ENCODE measurements at regions not wholly inside any gene's neighbourhood (a gene's known extent, or its start where the extent isn't known, plus 50 kb on each side); places are given as distances from the start of the nearest gene placed in this dataset.
"Not testable (repeated sequence)": the region's sequence is repeated elsewhere in the genome, so short reads cannot be mapped to it uniquely, and the experiment has no call there.

GRCh38 chr7:20484356-20484755 lies 131.1 kb upstream of the ABCB5 start:
- H3K79me2 ChIP-seq (ENCODE audit: low read length), result no peaks in the 10 kb centered on the region
- no peak overlapping the region for H3K4me3 ChIP-seq (ENCODE audit: low read length)
- TF ChIP-seq, protein P1, sequence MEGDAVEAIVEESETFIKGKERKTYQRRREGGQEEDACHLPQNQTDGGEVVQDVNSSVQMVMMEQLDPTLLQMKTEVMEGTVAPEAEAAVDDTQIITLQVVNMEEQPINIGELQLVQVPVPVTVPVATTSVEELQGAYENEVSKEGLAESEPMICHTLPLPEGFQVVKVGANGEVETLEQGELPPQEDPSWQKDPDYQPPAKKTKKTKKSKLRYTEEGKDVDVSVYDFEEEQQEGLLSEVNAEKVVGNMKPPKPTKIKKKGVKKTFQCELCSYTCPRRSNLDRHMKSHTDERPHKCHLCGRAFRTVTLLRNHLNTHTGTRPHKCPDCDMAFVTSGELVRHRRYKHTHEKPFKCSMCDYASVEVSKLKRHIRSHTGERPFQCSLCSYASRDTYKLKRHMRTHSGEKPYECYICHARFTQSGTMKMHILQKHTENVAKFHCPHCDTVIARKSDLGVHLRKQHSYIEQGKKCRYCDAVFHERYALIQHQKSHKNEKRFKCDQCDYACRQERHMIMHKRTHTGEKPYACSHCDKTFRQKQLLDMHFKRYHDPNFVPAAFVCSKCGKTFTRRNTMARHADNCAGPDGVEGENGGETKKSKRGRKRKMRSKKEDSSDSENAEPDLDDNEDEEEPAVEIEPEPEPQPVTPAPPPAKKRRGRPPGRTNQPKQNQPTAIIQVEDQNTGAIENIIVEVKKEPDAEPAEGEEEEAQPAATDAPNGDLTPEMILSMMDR (IDR thresholded peaks at IDR 0.05; ENCODE audit: low read depth, low read length), result no peak
- no peak for TF ChIP-seq EZH2phosphoT487 (IDR thresholded peaks at IDR 0.05; ENCODE audit: low read depth)
- no peak overlapping the region for H2AFZ ChIP-seq (ENCODE audit: low read depth, low read length)
- no peaks in the 10 kb centered on the region for H3K9me3 ChIP-seq (ENCODE audit: insufficient read depth, low read length)
- H3K4me1 ChIP-seq (ENCODE audit: low read length), result no peaks in the 10 kb centered on the region
- no peak overlapping the region for H3K27ac ChIP-seq (ENCODE audit: low read length)
- no peaks in the 10 kb centered on the region for H3K27me3 ChIP-seq (ENCODE audit: low read depth, low read length)
- H3K9ac ChIP-seq (ENCODE audit: low read length), result no peak overlapping the region
- H4K20me1 ChIP-seq (ENCODE audit: insufficient read depth, low read length), result no peaks in the 10 kb centered on the region
- no peaks in the 10 kb centered on the region for H3K36me3 ChIP-seq (replicated peaks; ENCODE audit: low read depth, low read length)
- no peak overlapping the region for H3K4me2 ChIP-seq (ENCODE audit: low read length)

GRCh38 chr7:20488850-20489249 lies 126.6 kb upstream of the ABCB5 start:
- no peak overlapping the region for H2AFZ ChIP-seq (ENCODE audit: low read depth, low read length)
- TF ChIP-seq, protein P1 (IDR thresholded peaks at IDR 0.05; ENCODE audit: low read depth, low read length), result no peak
- TF ChIP-seq EZH2phosphoT487 (IDR thresholded peaks at IDR 0.05; ENCODE audit: low read depth), result no peak
- no peaks in the 10 kb centered on the region for H3K79me2 ChIP-seq (ENCODE audit: low read length)
- H3K4me3 ChIP-seq (ENCODE audit: low read length), result no peak overlapping the region
- H4K20me1 ChIP-seq (ENCODE audit: insufficient read depth, low read length), result no peaks in the 10 kb centered on the region
- H3K27ac ChIP-seq (ENCODE audit: low read length), result no peak overlapping the region
- H3K9me3 ChIP-seq (ENCODE audit: insufficient read depth, low read length), result no peaks in the 10 kb centered on the region
- no peaks in the 10 kb centered on the region for H3K4me1 ChIP-seq (ENCODE audit: low read length)
- H3K9ac ChIP-seq (ENCODE audit: low read length), result no peak overlapping the region
- no peak overlapping the region for H3K4me2 ChIP-seq (ENCODE audit: low read length)
- no peaks in the 10 kb centered on the region for H3K36me3 ChIP-seq (replicated peaks; ENCODE audit: low read depth, low read length)
- H3K27me3 ChIP-seq (ENCODE audit: low read depth, low read length), result no peaks in the 10 kb centered on the region

DNA sequence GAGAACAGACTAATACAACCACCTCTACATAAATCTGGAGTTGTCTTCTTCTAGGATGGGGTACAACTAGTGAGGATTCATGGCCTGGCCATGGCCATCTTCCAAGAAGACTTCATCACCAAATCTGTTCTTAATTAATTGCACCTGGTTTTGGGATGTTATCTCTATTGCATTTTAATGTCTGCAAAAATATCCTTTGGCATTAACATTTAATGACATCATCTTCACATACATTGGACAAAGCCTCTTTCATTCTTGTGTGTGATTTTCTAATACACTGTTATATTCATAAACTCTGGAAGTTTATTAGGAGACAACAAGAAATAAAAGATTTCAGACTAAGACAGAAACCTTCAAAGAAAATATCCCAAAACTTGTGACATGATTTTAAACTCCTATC lies 124.2 kb upstream of the ABCB5 start:
- H3K4me3 ChIP-seq (ENCODE audit: low read length), result no peak overlapping the region

GRCh38 chr7:20494566-20494965 lies 120.9 kb upstream of the ABCB5 start:
- Histone ChIP-seq H3K79me2 (ENCODE audit: low read length) (no peaks in the 10 kb centered on the region), H2AFZ (ENCODE audit: low read depth, low read length) (no peak overlapping the region), H4K20me1 (ENCODE audit: insufficient read depth, low read length) (no peaks in the 10 kb centered on the region), H3K4me1 (ENCODE audit: low read length) (no peaks in the 10 kb centered on the region), H3K9ac (ENCODE audit: low read length) (no peak overlapping the region), H3K27me3 (ENCODE audit: low read depth, low read length) (no peaks in the 10 kb centered on the region), H3K4me2 (ENCODE audit: low read length) (no peak overlapping the region), H3K9me3 (ENCODE audit: insufficient read depth, low read length) (no peaks in the 10 kb centered on the region), H3K4me3 (ENCODE audit: low read length) (no peak overlapping the region), H3K27ac (ENCODE audit: low read length) (no peak overlapping the region), H3K36me3 (replicated peaks; ENCODE audit: low read depth, low read length) (no peaks in the 10 kb centered on the region)
- TF ChIP-seq EZH2phosphoT487 (IDR thresholded peaks at IDR 0.05; ENCODE audit: low read depth), result no peak
- TF ChIP-seq, protein P1 (IDR thresholded peaks at IDR 0.05; ENCODE audit: low read depth, low read length), result no peak

More for the DNA sequence above, 124.2 kb upstream of the ABCB5 start:
- H3K9me3 ChIP-seq (ENCODE audit: insufficient read depth, low read length), result no peaks in the 10 kb centered on the region
- no peak overlapping the region for H2AFZ ChIP-seq (ENCODE audit: low read depth, low read length)
- no peak overlapping the region for H3K27ac ChIP-seq (ENCODE audit: low read length)
- no peaks in the 10 kb centered on the region for H3K4me1 ChIP-seq (ENCODE audit: low read length)
- H4K20me1 ChIP-seq (ENCODE audit: insufficient read depth, low read length), result no peaks in the 10 kb centered on the region
- H3K36me3 ChIP-seq (replicated peaks; ENCODE audit: low read depth, low read length), result no peaks in the 10 kb centered on the region
- TF ChIP-seq, protein P1 (IDR thresholded peaks at IDR 0.05; ENCODE audit: low read depth, low read length), result no peak
- TF ChIP-seq EZH2phosphoT487 (IDR thresholded peaks at IDR 0.05; ENCODE audit: low read depth), result no peak
- no peaks in the 10 kb centered on the region for H3K79me2 ChIP-seq (ENCODE audit: low read length)
- H3K4me2 ChIP-seq (ENCODE audit: low read length), result no peak overlapping the region
- no peaks in the 10 kb centered on the region for H3K27me3 ChIP-seq (ENCODE audit: low read depth, low read length)
- H3K9ac ChIP-seq (ENCODE audit: low read length), result no peak overlapping the region

DNA sequence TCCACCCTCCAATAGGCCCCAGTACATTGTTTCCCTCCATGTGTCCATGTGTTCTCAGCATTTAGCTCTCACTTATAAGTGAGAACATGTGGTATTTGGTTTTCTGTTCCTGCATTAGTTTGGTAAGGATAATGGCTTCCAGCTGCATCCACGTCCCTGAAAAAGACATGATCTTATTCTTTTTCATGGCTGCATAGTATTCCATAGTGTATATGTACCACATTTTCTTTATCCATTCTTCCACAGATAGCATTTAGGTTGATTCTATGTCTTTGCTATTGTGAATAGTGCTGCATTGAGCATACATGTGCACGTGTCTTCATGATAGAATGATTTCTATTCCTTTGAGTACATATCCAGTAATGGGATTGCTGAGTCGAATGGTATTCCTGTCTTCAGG lies 114.0 kb upstream of the ABCB5 start:
- not testable (repeated sequence) for H3K4me1 ChIP-seq (ENCODE audit: low read length); H3K4me2 ChIP-seq (ENCODE audit: low read length); H2AFZ ChIP-seq (ENCODE audit: low read depth, low read length); H3K27ac ChIP-seq (ENCODE audit: low read length); H3K4me3 ChIP-seq (ENCODE audit: low read length); H3K36me3 ChIP-seq (replicated peaks; ENCODE audit: low read depth, low read length); H3K9me3 ChIP-seq (ENCODE audit: insufficient read depth, low read length); H3K27me3 ChIP-seq (ENCODE audit: low read depth, low read length); H3K79me2 ChIP-seq (ENCODE audit: low read length); H3K9ac ChIP-seq (ENCODE audit: low read length); H4K20me1 ChIP-seq (ENCODE audit: insufficient read depth, low read length)
